Stimulated activated CD8-positive, alpha-beta memory T cell treated with anti-CD3 and anti-CD28 coated beads, Interleukin-12 subunit alpha, Interleukin-12 subunit beta, amount 100 ng/mL, for 24 hours (primary cell): ENCODE measurements at regions not wholly inside any gene's neighbourhood (a gene's known extent, or its start where the extent isn't known, plus 50 kb on each side); places are given as distances from the start of the nearest gene placed in this dataset.

Experiments used
- DNase-seq: peaks from one replicate; pipeline ENCODE4 v3.0.0-alpha.2; 2020; ENCODE audit errors: extremely low read depth

DNA sequence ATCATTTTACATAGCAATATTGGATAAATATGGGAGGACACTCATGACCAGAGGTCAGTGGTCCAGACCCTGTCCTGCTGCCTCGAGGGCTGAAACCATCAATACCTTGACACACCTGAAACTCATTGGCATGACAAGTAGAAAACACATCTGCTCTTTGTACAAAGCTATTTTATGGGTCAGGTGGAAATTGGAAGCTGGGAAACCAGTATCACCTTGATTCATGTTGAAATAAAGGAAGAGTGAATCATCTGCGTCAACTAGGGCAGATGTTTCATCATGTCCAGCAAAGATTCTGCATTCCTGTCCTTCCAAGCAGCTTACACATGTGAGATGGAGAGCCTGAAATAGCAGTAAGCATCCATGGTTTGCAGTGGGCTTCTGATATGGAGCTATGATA lies 80.0 kb upstream of the ERBB4 start:
- DNase-seq = no peak

DNA sequence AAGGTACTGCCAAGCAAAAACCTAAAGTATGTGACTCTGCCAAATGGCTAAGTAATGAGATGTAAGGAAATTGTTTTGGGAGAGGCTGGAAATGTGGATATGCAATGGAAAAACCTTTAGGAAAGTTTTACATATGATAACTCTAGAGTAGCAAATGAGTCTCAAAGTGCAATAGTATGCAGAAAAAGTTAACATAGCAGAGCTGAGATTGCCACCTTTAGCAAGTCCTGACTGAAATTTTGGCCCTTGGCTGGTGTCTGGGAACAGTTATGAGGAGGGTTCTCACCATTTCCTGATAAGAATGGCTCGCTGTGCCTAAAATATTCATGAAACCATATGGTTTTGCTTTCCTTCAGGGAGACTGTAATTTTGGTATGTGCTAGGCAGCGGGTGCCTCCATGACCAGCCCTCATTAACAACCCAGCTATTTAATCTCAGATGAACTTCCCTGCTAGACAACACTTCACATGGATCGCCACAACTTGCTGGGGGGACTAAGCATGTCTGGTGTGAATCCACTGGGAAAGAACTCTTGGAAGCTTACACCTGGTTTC lies 72.3 kb upstream of the ERBB4 start:
- DNase-seq = no peak

DNA sequence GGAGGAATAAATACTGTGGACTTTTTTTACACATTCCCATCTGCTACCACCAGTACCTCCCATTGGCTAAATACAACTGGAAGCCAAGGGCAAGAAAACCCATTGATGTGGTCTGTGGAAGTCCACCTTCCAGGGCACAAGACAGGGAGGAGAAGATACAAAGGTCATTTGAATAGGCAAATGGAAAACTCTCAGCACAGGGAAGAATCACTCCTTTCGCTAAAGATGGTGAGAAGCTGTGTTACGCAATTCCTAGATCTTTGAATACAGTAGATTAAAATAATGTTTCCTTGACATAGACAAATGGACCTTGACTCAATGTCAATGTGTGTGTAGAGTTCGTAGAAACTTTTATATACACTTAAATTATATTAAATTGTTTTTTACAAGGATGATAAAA lies 70.9 kb upstream of the ERBB4 start:
- DNase-seq = no peak

DNA sequence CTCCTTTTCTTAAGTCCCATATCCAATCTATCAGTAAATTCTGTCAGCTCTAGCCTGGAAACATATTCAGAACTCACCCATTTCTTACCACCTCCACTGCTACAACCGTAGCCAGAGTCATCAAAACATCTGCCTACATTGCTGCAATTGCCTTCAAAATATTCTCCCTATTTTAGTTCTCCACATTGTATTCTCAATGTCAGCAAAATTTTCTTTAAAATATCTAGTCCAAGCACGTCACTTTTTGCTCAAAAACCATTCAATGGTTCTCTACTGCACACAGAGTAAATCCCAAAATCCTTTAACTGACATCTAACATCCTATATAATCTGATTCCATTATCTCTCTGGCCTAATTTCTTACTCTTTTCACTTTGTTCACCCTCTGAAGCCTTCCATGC lies 68.5 kb upstream of the ERBB4 start:
- no peak for DNase-seq

DNA sequence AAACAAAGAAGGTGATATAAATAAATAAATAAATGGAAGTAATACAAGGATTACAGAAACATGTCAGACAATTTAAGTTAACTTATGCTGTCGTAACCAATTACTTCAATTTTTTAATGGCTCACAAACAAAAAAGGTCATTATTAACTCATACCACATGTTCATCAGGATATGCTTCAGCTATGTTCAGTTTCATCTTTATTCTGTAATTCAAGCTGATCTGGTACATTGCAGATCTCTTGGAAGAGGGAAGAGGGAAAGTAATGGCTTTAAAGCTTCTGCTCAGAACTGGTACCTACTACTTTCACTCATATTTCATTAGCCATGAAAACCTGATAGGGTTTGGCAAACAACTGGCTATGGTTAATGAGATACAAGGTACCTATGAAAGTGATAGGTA lies 67.6 kb upstream of the ERBB4 start:
- no peak for DNase-seq

DNA sequence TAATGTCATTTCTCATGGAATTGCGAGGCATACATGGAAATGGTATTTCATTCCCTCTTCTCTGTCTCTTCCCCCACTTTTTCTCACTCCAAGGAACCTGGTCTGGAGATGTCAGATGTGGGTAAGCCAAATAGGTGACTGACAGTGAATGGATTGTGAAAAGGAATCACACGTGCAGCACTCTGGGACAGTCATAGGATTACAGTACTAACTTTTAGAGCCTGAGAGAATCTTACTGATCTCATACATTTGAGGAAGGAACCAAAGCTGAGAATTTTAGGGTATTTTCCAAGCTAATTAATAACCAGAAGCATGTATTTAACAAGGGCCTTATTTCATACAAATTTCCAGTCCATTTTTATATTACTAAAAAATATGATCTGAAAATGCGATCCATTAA lies 58.1 kb upstream of the ERBB4 start:
- no peak for DNase-seq

DNA sequence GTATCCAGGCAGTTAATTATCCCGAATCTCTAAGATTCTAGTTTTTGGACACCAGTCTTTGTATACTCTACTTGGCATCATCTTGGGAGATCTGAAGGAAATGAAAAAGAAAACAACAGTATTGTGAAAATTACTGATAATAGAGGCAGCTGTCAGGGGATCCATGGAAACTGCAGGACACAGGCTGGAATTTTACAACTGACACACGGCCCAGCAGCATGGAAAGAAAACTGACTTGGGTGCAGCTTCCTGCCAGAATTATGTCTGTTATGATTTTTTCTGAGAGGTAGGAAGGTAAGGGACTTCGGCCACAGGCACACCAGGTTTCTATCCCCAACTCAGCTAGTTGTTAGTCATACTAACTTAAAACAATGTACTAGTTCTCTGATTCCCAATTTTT lies 57.7 kb upstream of the ERBB4 start:
- no peak for DNase-seq

DNA sequence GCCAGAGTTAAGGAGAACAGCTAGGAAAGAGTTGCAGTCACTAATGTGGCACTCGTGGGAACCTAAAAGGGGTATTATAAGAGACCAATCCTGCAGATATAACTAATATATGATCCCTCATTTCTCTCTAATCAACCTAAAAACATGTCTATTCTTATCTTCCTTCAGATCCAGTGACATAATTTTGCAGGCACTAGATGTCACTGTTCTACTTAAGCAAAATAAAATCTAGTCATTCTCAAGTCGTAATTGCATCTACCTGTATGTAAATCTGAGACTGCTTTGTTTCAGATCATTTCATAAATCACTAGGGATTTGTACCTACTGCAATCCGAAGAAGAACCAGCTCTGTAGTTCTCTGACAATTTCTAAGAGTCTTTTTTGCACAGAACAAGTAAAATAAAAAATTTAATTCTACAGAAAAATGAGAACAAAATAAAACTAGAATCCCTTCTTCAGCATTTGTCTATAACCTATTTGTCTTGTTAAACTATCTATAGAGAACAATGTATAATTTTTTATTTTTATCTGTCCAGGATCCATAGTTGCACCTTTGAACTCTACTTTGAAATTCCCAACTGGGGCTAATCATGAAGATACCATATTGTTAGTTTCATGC lies 56.5 kb upstream of the ERBB4 start:
- no peak for DNase-seq

DNA sequence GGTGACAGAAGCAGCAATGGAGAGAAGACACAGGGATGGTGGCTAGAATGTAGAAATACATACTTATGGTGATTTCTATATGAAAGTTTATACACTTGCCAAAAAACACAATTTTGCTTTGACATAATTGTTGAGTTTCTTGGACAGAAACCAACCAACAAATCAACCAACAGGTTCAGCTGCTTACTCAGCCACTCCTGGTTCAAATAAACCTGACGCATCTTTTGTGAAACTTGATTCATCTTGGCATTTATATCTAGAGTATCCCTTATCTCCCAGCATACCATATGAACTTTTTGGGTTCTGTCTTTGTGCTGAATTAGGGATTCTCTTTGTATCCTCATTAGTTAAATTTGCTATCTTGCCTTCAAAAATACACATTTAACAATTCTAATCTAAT lies 54.1 kb upstream of the ERBB4 start:
- DNase-seq = no peak
